ENCODE measurements at regions not wholly inside any gene's neighbourhood (a gene's known extent, or its start where the extent isn't known, plus 50 kb on each side); places are given as distances from the start of the nearest gene placed in this dataset.

- TF ChIP-seq, protein P1, sequence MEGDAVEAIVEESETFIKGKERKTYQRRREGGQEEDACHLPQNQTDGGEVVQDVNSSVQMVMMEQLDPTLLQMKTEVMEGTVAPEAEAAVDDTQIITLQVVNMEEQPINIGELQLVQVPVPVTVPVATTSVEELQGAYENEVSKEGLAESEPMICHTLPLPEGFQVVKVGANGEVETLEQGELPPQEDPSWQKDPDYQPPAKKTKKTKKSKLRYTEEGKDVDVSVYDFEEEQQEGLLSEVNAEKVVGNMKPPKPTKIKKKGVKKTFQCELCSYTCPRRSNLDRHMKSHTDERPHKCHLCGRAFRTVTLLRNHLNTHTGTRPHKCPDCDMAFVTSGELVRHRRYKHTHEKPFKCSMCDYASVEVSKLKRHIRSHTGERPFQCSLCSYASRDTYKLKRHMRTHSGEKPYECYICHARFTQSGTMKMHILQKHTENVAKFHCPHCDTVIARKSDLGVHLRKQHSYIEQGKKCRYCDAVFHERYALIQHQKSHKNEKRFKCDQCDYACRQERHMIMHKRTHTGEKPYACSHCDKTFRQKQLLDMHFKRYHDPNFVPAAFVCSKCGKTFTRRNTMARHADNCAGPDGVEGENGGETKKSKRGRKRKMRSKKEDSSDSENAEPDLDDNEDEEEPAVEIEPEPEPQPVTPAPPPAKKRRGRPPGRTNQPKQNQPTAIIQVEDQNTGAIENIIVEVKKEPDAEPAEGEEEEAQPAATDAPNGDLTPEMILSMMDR (IDR thresholded peaks at IDR 0.05; ENCODE audit: insufficient read depth, low read depth, low read length) = no peak
- no peak for TF ChIP-seq EZH2 (IDR thresholded peaks at IDR 0.05; ENCODE audit: insufficient read depth, low read length)
Observed at GRCh38 chr1:29631361-29631760, 395.0 kb downstream of the PTPRU start.
